Ishikawa (cell line): ENCODE measurements at regions not wholly inside any gene's neighbourhood (a gene's known extent, or its start where the extent isn't known, plus 50 kb on each side); places are given as distances from the start of the nearest gene placed in this dataset.

Source experiments
- EP300 ChIP-seq: IDR thresholded peaks from 2 replicates; pipeline ENCODE4 v1.6.1; 2012; ENCODE audit warnings: borderline replicate concordance
- RAD21 ChIP-seq: IDR thresholded peaks from 2 replicates; pipeline ENCODE4 v1.6.1; 2012; ENCODE audit warnings: low read depth
- TCF12 ChIP-seq: IDR thresholded peaks from 2 replicates; pipeline ENCODE4 v1.6.1; 2012; ENCODE audit warnings: low read depth
- TEAD4 ChIP-seq: IDR thresholded peaks from 2 replicates; pipeline ENCODE4 v1.6.1; 2012
- TF ChIP-seq, protein P1 (sequence below): IDR thresholded peaks from 2 replicates; pipeline ENCODE4 v1.6.1; 2012; ENCODE audit warnings: low read depth, mild to moderate bottlenecking

DNA sequence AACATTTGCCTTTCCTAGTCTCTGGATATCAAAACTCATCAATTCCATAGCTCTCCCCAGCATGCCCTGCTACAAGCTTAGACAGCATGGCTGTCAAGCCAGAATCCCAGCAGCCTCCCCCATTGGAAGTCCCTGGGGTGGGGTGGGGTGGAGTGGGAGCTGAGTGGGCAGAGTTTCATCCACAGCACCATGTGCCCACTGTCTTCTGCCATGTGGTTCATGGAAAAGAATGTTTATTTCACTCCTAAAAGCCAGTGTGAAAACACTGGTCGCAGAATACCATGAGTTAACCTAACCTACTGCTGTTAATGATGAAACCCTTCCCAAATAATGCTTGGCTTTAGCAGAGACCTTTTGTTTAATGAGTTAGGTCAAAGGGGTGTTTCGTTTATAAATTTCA is 80.2 kb upstream of the KIRREL3 start:
- TF ChIP-seq, protein P1, sequence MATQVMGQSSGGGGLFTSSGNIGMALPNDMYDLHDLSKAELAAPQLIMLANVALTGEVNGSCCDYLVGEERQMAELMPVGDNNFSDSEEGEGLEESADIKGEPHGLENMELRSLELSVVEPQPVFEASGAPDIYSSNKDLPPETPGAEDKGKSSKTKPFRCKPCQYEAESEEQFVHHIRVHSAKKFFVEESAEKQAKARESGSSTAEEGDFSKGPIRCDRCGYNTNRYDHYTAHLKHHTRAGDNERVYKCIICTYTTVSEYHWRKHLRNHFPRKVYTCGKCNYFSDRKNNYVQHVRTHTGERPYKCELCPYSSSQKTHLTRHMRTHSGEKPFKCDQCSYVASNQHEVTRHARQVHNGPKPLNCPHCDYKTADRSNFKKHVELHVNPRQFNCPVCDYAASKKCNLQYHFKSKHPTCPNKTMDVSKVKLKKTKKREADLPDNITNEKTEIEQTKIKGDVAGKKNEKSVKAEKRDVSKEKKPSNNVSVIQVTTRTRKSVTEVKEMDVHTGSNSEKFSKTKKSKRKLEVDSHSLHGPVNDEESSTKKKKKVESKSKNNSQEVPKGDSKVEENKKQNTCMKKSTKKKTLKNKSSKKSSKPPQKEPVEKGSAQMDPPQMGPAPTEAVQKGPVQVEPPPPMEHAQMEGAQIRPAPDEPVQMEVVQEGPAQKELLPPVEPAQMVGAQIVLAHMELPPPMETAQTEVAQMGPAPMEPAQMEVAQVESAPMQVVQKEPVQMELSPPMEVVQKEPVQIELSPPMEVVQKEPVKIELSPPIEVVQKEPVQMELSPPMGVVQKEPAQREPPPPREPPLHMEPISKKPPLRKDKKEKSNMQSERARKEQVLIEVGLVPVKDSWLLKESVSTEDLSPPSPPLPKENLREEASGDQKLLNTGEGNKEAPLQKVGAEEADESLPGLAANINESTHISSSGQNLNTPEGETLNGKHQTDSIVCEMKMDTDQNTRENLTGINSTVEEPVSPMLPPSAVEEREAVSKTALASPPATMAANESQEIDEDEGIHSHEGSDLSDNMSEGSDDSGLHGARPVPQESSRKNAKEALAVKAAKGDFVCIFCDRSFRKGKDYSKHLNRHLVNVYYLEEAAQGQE: no peak
- TF ChIP-seq TEAD4 (no peak), EP300 (no peak), TCF12 (no peak), RAD21 (no peak)
